Activated CD8-positive, alpha-beta T cell treated with anti-CD3 and anti-CD28 coated beads for 36 hours (primary cell): ENCODE measurements at regions not wholly inside any gene's neighbourhood (a gene's known extent, or its start where the extent isn't known, plus 50 kb on each side); places are given as distances from the start of the nearest gene placed in this dataset.

Experiments
- ATAC-seq: fragments of 200-7000 bp; cut with Tn5 transposase; one replicate; pipeline ENCODE4 v1.10.0; 2021; ENCODE audit warnings: mild to moderate bottlenecking, moderate library complexity
- CTCF ChIA-PET: fragments of 350-600 bp; sonication (Branson Sonifier 250); formaldehyde crosslinking; loops from one replicate; lab custom pipeline; 2021; ENCODE audit warnings: antibody characterized with exemption; lab: Charles Lee
- POLR2A ChIA-PET: fragments of 350-600 bp; sonication (Branson Sonifier 250); formaldehyde crosslinking; loops from one replicate; lab custom pipeline; 2021; ENCODE audit warnings: antibody characterized with exemption; lab: Charles Lee
- DNase-seq: peaks from one replicate; pipeline ENCODE4 v3.0.0-alpha.2; 2020
- H3K27ac Mint-ChIP-seq: one replicate; pipeline ENCODE4 v1.8.0; 2021; ENCODE audit warnings: mild to moderate bottlenecking, mixed read lengths
- H3K27me3 Mint-ChIP-seq: one replicate; pipeline ENCODE4 v1.8.0; 2021; ENCODE audit warnings: mixed read lengths
- H3K36me3 Mint-ChIP-seq: one replicate; pipeline ENCODE4 v1.8.0; 2021; ENCODE audit warnings: low read depth, mixed read lengths
- H3K4me1 Mint-ChIP-seq: one replicate; pipeline ENCODE4 v1.8.0; 2021; ENCODE audit warnings: low read depth, mixed read lengths
- H3K4me3 Mint-ChIP-seq: one replicate; pipeline ENCODE4 v1.8.0; 2021; ENCODE audit warnings: mild to moderate bottlenecking, moderate library complexity, mixed read lengths
- H3K9me3 Mint-ChIP-seq: one replicate; pipeline ENCODE4 v1.8.0; 2021; ENCODE audit warnings: mixed read lengths
- intact Hi-C: fragments of 100-400 bp; cut with micrococcal nuclease; formaldehyde crosslinking; loops from one replicate; pipeline ENCODE4 v1.10.0; 2022
- TF ChIP-seq, protein P1 (sequence below): fragments of 200-600 bp; IDR thresholded peaks from one replicate; pipeline ENCODE4 v1.8.0; 2022; ENCODE audit warnings: antibody characterized with exemption, mild to moderate bottlenecking

DNA sequence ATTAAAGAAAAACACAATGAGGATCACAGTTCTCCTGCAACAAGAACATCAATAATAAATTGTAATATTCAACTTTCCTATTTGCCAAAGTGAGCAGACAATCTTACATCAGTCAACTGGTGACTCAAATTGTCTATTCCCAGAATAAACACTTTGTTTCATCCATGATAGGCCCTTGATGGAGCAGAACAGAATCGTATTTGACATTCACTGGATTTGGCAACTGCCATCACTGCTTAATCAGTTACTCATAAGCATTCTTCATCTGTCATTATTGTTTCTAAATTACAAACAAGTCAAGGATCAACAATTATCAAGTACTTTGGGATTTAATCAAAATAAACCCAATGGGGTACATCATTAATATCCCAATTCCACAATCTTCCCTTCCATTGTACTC, 398.4 kb downstream of the GABRG2 start:
- POLR2A ChIA-PET, result no interaction called here
- no peak for ATAC-seq
- no peak for DNase-seq
- Mint-ChIP-seq H3K4me1 (no peaks in the 10 kb centered on the region), H3K9me3 (peaks cover 15% of the 10 kb centered on the region), H3K27me3 (no peaks in the 10 kb centered on the region), H3K36me3 (no peaks in the 10 kb centered on the region), H3K4me3 (no peak overlapping the region), H3K27ac (no peak overlapping the region)
- intact Hi-C loops, result no loop called here
- TF ChIP-seq, protein P1, sequence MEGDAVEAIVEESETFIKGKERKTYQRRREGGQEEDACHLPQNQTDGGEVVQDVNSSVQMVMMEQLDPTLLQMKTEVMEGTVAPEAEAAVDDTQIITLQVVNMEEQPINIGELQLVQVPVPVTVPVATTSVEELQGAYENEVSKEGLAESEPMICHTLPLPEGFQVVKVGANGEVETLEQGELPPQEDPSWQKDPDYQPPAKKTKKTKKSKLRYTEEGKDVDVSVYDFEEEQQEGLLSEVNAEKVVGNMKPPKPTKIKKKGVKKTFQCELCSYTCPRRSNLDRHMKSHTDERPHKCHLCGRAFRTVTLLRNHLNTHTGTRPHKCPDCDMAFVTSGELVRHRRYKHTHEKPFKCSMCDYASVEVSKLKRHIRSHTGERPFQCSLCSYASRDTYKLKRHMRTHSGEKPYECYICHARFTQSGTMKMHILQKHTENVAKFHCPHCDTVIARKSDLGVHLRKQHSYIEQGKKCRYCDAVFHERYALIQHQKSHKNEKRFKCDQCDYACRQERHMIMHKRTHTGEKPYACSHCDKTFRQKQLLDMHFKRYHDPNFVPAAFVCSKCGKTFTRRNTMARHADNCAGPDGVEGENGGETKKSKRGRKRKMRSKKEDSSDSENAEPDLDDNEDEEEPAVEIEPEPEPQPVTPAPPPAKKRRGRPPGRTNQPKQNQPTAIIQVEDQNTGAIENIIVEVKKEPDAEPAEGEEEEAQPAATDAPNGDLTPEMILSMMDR, result no peak
- CTCF ChIA-PET, result no interaction called here

DNA sequence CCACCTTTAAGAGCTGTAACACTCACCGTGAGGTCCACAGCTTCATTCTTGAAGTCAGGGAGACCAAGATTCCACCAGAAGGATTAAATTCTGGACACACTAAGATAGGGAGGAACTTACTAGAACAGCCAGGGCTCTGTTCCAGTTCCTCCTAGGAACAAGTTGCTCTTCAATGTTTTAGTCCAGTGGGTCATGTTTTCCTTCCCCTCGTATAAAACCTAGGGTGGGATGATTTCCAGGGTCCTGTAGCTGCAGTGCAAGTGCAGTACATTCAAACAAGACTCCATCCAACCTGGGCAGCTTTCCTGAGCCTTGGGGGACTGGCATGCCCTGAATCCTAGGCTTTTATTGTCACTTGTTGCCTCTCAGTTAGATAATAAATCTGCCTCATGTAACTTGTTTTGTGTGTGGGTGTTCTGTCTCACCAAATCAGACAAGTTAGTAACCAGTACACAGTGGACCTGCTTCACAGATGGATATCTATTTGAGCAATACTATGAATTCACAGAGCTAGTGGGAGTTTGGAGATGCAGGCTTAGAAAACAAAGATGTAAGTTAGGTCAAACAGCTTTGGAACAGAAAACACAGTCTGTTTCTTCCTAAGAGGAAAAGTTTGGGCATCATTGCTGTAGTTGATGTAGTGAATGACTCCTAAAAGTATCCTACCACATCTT, 405.6 kb downstream of the GABRG2 start:
- peaks cover 11% of the 10 kb centered on the region for H3K9me3 Mint-ChIP-seq
- ATAC-seq, result no peak
- no peaks in the 10 kb centered on the region for H3K27me3 Mint-ChIP-seq
- no peak overlapping the region for H3K4me3 Mint-ChIP-seq
- no peaks in the 10 kb centered on the region for H3K36me3 Mint-ChIP-seq
- ChIA-PET CTCF (no interaction called here), POLR2A (no interaction called here)
- no peak overlapping the region for H3K27ac Mint-ChIP-seq
- intact Hi-C loops, result no loop called here
- H3K4me1 Mint-ChIP-seq, result no peaks in the 10 kb centered on the region
- TF ChIP-seq, protein P1, result no peak
- DNase-seq, result no peak

DNA sequence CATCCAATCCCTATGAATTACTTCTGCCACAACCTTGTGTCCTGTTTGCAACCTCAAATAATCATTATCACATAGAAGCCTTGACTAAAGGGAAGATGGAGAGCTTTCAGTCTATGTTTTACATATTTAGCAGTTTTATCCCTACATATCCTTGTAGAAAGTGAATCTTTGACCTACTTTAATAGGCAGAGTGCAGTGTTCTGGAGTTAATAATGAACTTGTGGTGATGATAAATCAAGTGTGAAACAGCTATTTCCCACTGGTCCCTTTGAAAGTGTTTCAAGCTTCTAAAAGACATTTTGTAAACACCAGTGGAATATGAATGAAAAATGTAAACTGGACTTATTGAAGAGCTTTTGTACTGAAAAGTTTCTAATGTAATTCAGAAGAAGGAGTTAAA, 406.7 kb downstream of the GABRG2 start:
- peaks cover 9% of the 10 kb centered on the region for H3K9me3 Mint-ChIP-seq
- TF ChIP-seq, protein P1, result no peak
- no peak for DNase-seq
- H3K36me3 Mint-ChIP-seq, result no peaks in the 10 kb centered on the region
- no peak overlapping the region for H3K4me3 Mint-ChIP-seq
- H3K27me3 Mint-ChIP-seq, result no peaks in the 10 kb centered on the region
- no peak for ATAC-seq
- H3K27ac Mint-ChIP-seq, result no peak overlapping the region
- ChIA-PET CTCF (no interaction called here), POLR2A (no interaction called here)
- intact Hi-C loops, result no loop called here
- H3K4me1 Mint-ChIP-seq, result no peaks in the 10 kb centered on the region

DNA sequence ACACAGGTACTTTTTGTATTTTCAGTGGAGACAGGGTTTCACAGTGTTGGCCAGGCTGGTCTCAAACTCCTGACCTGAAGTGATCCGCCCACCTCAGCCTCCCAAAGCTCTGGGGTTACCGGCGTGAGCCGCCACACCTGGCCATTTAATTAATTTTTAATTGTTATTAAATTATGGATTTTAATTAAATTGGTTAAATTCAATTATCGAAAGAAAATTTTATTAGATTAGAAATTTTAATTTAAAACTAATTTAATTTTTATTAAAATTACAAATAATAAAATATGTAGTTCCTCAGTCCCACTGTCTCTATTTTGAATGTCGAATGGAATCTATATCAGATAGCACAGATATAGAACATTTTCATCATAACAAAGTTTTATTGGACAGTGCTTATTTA, 416.5 kb downstream of the GABRG2 start:
- intact Hi-C loops, result no loop called here
- no peak for ATAC-seq
- Mint-ChIP-seq H3K27ac (no peak overlapping the region), H3K4me3 (no peak overlapping the region), H3K36me3 (no peaks in the 10 kb centered on the region), H3K9me3 (no peaks in the 10 kb centered on the region), H3K27me3 (no peaks in the 10 kb centered on the region), H3K4me1 (no peaks in the 10 kb centered on the region)
- TF ChIP-seq, protein P1, result no peak
- CTCF ChIA-PET, result no interaction called here
- POLR2A ChIA-PET, result no interaction called here
- DNase-seq, result no peak

DNA sequence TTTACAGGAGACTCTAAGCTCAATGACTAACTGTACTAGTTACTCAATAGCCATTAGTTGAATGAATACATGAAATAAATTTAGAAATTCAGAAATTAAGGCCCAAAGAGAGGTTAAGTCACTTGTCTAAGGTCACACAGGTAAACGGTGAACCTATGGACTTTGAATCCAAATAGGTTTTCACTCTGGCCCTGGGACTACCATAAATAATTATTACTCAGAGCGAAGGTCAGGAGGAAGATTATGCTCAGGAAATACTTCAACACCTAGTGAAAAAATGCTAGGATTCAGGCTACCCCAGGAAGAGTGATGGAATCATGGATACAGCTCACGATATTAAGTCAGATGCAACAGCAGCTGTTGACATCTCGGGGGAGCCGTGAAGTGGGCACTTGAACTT, 417.4 kb downstream of the GABRG2 start:
- intact Hi-C loops, result no loop called here
- Mint-ChIP-seq H3K4me3 (no peak overlapping the region), H3K4me1 (no peaks in the 10 kb centered on the region), H3K27ac (no peak overlapping the region), H3K36me3 (no peaks in the 10 kb centered on the region), H3K27me3 (no peaks in the 10 kb centered on the region), H3K9me3 (no peaks in the 10 kb centered on the region)
- ChIA-PET CTCF (no interaction called here), POLR2A (no interaction called here)
- DNase-seq (no peak), ATAC-seq (no peak)
- TF ChIP-seq, protein P1, result no peak
